ENCODE measurements at regions not wholly inside any gene's neighbourhood (a gene's known extent, or its start where the extent isn't known, plus 50 kb on each side); places are given as distances from the start of the nearest gene placed in this dataset.

DNA sequence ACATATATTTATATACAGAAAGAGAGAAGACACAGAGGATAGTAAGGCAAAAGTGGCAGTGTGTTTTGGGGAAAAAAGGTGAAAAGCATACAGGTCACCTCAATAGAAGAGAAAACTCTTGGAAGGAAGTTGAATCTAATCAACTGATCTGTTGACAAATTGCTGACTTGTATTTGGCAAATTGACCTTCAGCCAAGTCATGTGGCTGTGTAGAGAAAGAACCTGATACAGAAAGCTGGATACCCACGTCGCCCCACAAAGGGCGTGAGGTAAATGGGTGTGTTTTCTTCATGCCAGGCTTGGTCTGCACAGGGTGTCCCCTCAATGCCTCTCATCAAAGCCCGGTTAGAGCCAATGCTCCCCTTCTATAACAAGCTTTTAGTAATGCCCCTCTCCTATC, 230.0 kb upstream of the KLHL29 start:
- Histone ChIP-seq H3K4me3 (replicated peaks; ENCODE audit: low read depth, low read length) (no peak overlapping the region), H3K27me3 (replicated peaks; ENCODE audit: control insufficient read depth, insufficient read depth, low read length) (no peaks in the 10 kb centered on the region), H3K36me3 (ENCODE audit: control insufficient read depth, insufficient read depth, low read length) (no peaks in the 10 kb centered on the region)
- TF ChIP-seq, protein P1, sequence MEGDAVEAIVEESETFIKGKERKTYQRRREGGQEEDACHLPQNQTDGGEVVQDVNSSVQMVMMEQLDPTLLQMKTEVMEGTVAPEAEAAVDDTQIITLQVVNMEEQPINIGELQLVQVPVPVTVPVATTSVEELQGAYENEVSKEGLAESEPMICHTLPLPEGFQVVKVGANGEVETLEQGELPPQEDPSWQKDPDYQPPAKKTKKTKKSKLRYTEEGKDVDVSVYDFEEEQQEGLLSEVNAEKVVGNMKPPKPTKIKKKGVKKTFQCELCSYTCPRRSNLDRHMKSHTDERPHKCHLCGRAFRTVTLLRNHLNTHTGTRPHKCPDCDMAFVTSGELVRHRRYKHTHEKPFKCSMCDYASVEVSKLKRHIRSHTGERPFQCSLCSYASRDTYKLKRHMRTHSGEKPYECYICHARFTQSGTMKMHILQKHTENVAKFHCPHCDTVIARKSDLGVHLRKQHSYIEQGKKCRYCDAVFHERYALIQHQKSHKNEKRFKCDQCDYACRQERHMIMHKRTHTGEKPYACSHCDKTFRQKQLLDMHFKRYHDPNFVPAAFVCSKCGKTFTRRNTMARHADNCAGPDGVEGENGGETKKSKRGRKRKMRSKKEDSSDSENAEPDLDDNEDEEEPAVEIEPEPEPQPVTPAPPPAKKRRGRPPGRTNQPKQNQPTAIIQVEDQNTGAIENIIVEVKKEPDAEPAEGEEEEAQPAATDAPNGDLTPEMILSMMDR (IDR thresholded peaks at IDR 0.05; ENCODE audit: insufficient read depth, low read length, poor library complexity, severe bottlenecking): no peak
- DNase-seq (ENCODE audit: extremely low read depth, insufficient read length): no peak

- TF ChIP-seq, protein P1 (IDR thresholded peaks at IDR 0.05; ENCODE audit: insufficient read depth, low read length, poor library complexity, severe bottlenecking): no peak
- Histone ChIP-seq H3K4me3 (replicated peaks; ENCODE audit: low read depth, low read length) (no peak overlapping the region), H3K27me3 (replicated peaks; ENCODE audit: control insufficient read depth, insufficient read depth, low read length) (no peaks in the 10 kb centered on the region), H3K36me3 (ENCODE audit: control insufficient read depth, insufficient read depth, low read length) (no peaks in the 10 kb centered on the region)
- no peak for DNase-seq (ENCODE audit: extremely low read depth, insufficient read length)
Measured at GRCh38 chr2:23157812-23158211, 227.2 kb upstream of the KLHL29 start.

GRCh38 chr2:23158306-23158705, 226.7 kb upstream of the KLHL29 start:
- no peak for DNase-seq (ENCODE audit: extremely low read depth, insufficient read length)
- Histone ChIP-seq H3K27me3 (replicated peaks; ENCODE audit: control insufficient read depth, insufficient read depth, low read length) (no peaks in the 10 kb centered on the region), H3K36me3 (ENCODE audit: control insufficient read depth, insufficient read depth, low read length) (no peaks in the 10 kb centered on the region), H3K4me3 (replicated peaks; ENCODE audit: low read depth, low read length) (no peak overlapping the region)
- TF ChIP-seq, protein P1 (IDR thresholded peaks at IDR 0.05; ENCODE audit: insufficient read depth, low read length, poor library complexity, severe bottlenecking): no peak

- DNase-seq (ENCODE audit: extremely low read depth, insufficient read length): no peak
- Histone ChIP-seq H3K36me3 (ENCODE audit: control insufficient read depth, insufficient read depth, low read length) (no peaks in the 10 kb centered on the region), H3K27me3 (replicated peaks; ENCODE audit: control insufficient read depth, insufficient read depth, low read length) (no peaks in the 10 kb centered on the region), H3K4me3 (replicated peaks; ENCODE audit: low read depth, low read length) (no peak overlapping the region)
- TF ChIP-seq, protein P1 (IDR thresholded peaks at IDR 0.05; ENCODE audit: insufficient read depth, low read length, poor library complexity, severe bottlenecking): no peak
Measured at GRCh38 chr2:23159746-23160405, 225.1 kb upstream of the KLHL29 start.

GRCh38 chr2:23164173-23164572, 220.8 kb upstream of the KLHL29 start:
- Histone ChIP-seq H3K36me3 (ENCODE audit: control insufficient read depth, insufficient read depth, low read length) (no peaks in the 10 kb centered on the region), H3K4me3 (replicated peaks; ENCODE audit: low read depth, low read length) (no peak overlapping the region), H3K27me3 (replicated peaks; ENCODE audit: control insufficient read depth, insufficient read depth, low read length) (no peaks in the 10 kb centered on the region)
- TF ChIP-seq, protein P1 (IDR thresholded peaks at IDR 0.05; ENCODE audit: insufficient read depth, low read length, poor library complexity, severe bottlenecking): no peak
- no peak for DNase-seq (ENCODE audit: extremely low read depth, insufficient read length)

DNA sequence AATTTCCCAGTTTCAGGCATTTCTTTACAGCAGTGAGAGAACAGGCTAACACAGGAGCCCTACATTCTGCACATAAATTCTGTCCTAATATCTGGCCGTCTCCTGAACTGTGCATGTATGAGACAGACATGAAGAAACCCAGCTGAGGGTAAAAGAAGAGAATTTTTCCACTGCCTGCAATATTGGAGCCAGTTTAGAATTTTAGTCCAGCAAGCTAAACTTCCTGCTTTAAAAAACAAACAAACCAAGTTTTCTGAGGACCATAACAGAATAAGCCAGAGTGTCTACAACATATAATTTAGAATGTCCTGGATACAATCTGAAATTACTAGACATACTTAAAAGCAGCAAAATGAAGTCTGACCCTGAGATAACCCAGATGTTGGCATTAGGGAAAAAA, 215.1 kb upstream of the KLHL29 start:
- no peaks in the 10 kb centered on the region for H3K27me3 ChIP-seq (replicated peaks; ENCODE audit: control insufficient read depth, insufficient read depth, low read length)
- DNase-seq (ENCODE audit: extremely low read depth, insufficient read length): no peak
- H3K4me3 ChIP-seq (replicated peaks; ENCODE audit: low read depth, low read length): no peak overlapping the region
- TF ChIP-seq, protein P1 (IDR thresholded peaks at IDR 0.05; ENCODE audit: insufficient read depth, low read length, poor library complexity, severe bottlenecking): no peak
- H3K36me3 ChIP-seq (ENCODE audit: control insufficient read depth, insufficient read depth, low read length): no peaks in the 10 kb centered on the region
